Breast epithelium (tissue), 3 donors: ENCODE measurements at regions not wholly inside any gene's neighbourhood (a gene's known extent, or its start where the extent isn't known, plus 50 kb on each side); places are given as distances from the start of the nearest gene placed in this dataset.

Source experiments
- CTCF ChIP-seq, 3 donors: fragments of 450-650 bp; IDR thresholded peaks; one replicate each; pipeline ENCODE4 v1.5.1; 2016 to 2017; ENCODE audit warnings: antibody characterized with exemption in 3 of 3, mild to moderate bottlenecking in 3 of 3, moderate library complexity in 3 of 3
- POLR2A ChIP-seq: fragments of 450-650 bp; IDR thresholded peaks from one replicate; pipeline ENCODE4 v1.6.1; 2016; ENCODE audit warnings: antibody characterized with exemption, mild to moderate bottlenecking, moderate library complexity
- POLR2AphosphoS5 ChIP-seq, 3 donors: sonication (generic); formaldehyde crosslinking; IDR thresholded peaks; one replicate each; pipeline ENCODE4 v1.6.1; 2017; ENCODE audit warnings: antibody characterized with exemption in 3 of 3

GRCh38 chr1:232722626-232723025 is 82.6 kb upstream of the MAP10 start:
- TF ChIP-seq POLR2A (no peak), CTCF (IDR thresholded peaks at IDR 0.05) (no peak), POLR2AphosphoS5 (IDR thresholded peaks at IDR 0.05) (no peak)
